NB4 (cell line): ENCODE measurements at regions not wholly inside any gene's neighbourhood (a gene's known extent, or its start where the extent isn't known, plus 50 kb on each side); places are given as distances from the start of the nearest gene placed in this dataset.

Experiments
- CTCF ChIP-seq: IDR thresholded peaks from one replicate; pipeline ENCODE4 v1.5.1; 2012; ENCODE audit warnings: low read depth, low read length
- MAX ChIP-seq: IDR thresholded peaks from 2 replicates; pipeline ENCODE4 v1.6.1; 2011; ENCODE audit warnings: low read depth, low read length
- MYC ChIP-seq: IDR thresholded peaks from 2 replicates; pipeline ENCODE4 v1.6.1; 2011; ENCODE audit warnings: low read depth, low read length
- POLR2A ChIP-seq: IDR thresholded peaks from 2 replicates; pipeline ENCODE4 v1.6.1; 2011; ENCODE audit warnings: mild to moderate bottlenecking; ENCODE audit not compliant: insufficient read length; ENCODE audit errors: extremely low read depth

- TF ChIP-seq POLR2A (no peak), CTCF (no peak), MAX (no peak), MYC (no peak)
Observed at GRCh38 chr2:67583185-67583584, 186.1 kb downstream of the ETAA1 start.
